HG03457 (cell line): ENCODE measurements at regions not wholly inside any gene's neighbourhood (a gene's known extent, or its start where the extent isn't known, plus 50 kb on each side); places are given as distances from the start of the nearest gene placed in this dataset.
"Not testable (repeated sequence)": the region's sequence is repeated elsewhere in the genome, so short reads cannot be mapped to it uniquely, and the experiment has no call there.

Source experiments
- ATAC-seq: cut with Tn5 transposase; IDR thresholded peaks from one replicate; pipeline ENCODE4 v1.9.1; 2021; ENCODE audit warnings: moderate number of reproducible peaks; ENCODE audit not compliant: unreplicated experiment

DNA sequence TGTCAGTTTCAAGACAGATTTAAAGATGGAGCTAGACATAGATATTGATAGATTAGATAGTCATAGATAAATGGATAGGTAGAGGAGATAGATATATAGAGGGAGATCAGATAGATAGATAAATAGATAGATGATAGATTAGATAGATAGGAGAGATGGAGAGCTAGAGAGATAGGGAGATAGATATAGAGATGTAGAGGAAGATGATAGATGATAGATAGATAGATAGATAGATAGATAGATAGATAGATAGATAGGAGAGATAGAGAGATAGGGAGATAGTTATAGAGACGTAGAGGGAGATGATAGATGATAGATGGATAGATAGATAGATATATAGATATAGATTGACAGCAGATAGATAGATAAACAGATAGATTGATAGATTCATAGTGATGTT is 1038.8 kb upstream of the AUTS2 start:
- no peak for ATAC-seq

DNA sequence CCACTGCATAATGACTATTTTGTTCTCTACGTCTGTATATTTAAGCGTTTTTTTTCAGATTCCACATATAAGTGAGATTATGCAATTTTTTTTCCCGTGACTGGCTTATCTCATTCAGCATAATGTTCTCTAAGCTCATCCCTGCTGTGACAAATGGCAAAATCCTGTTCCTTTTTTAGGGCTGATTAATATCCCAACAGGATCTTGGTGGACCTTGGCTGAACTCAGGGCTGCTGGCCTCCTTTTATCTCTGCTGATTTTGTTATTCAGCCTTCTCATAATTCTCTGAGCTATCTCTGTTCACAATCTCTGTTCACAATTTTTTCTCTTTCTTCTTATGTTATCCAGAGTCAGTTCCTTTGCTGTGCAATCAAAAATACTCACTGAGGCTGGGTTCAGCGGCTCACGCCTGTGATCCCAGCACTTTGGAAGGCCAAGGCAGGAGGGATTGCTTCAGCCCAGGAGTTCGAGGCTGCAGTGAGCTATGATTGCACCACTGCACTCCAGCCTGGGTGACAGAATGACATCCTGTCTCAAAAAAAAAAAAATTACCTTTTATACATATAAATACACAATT is 1035.9 kb upstream of the AUTS2 start:
- no peak for ATAC-seq

DNA sequence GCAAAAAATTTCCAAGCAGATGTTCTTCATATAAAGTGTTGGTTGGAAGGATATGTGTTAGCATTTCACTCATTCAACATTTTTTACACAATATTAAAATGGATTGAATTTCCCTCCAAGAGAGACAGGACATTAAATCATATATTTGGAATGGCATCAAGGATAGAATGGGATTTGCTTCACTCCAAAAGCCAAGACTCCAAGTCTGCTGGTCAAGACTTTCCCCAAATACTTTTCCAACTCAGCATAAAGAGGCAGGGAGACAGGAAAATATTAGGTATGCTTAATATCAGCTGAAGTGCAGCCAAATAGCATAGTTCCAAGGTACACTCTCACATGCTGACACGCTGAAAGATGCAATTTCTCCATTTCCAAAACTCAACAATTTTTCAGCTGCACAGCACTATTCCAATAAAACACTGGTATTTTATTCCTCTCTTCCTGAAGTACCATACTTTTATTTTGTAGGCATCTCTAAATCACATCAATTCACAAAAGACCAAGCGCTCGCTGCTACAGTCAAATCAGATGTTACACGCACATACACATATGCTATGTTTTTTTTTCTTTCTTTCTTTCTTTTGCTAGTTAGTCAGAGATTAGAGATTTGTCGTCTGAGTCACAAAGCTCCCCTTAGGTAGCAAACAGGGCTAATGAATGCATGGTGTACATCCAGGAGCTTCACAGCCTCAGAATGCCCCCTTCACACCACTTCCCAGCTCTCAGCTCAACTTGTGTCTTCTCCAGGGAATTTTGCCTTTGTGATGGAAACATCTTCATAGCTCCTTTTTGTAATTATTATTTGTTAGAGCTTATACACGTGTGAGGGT is 1033.8 kb upstream of the AUTS2 start:
- no peak for ATAC-seq

DNA sequence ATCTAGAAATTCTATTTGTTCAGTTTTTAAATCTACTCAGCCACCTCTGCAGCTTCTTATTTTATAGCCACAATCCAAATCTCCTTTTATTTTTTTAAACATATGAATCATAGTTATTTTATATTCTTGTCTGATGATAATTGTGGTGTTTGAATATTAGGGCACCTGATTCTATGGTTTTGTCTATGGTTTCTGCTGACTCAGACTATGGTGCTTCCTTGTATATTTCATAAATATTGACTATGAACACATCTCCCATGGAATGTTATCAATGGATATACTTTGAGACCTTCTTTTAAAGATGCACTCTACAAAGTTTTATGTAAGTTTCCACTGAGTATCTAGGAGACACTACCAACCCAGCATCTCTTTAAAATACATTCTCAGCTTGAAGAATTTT is 1027.0 kb upstream of the AUTS2 start:
- no peak for ATAC-seq

DNA sequence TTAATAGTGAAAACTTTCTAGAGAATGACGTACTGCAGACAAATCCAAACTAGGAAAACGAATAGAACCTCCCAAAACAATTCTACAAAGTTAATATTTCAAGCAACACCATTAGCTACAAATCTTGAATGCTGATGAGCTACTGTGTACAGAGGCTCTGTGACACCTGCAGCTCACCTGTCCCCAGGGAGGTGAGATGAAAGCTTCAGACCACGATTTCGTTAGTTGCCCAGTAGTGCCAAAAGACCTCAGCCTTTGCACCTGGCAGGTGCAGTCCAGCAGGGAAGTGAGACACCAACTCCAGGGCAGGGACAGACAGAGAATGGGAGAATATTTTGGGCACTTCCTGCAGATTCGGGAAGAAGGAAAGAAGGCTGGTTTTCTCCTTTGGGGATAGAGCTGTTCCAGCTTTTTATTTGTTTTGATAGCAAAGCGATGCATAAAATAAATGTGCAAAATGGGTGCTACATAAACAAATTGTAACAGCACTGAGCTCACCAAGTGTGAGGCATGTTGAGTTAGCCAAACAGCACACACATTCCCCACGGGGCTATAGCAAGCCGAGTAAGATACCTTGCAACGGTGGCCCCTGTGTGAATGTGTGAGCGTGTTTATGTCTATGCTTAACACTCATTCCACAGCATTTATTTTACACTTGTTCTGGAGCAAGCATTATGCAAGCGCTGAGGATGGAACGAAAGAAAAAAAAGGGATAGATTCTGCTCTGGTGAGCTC is 1024.8 kb upstream of the AUTS2 start:
- ATAC-seq: no peak

DNA sequence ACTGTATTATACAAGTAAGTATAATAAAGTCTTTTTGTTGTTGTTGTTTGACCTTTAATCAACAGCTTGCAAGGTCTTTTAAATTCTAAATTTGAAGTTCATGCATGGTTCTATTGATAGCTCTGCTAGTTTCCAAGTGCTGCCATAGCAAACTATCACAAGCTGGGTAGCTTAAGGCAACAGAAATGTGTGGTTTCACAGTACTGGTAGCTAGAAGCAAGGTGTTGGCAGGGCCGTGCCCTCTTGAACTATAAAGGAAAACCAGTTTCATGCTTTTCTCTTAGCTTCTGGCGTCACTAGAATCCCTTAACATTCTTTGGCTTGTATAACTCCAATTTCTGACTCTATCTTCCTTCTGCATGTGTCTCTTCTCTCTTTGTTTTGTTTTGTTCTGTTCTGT is 1021.9 kb upstream of the AUTS2 start:
- ATAC-seq: no peak

DNA sequence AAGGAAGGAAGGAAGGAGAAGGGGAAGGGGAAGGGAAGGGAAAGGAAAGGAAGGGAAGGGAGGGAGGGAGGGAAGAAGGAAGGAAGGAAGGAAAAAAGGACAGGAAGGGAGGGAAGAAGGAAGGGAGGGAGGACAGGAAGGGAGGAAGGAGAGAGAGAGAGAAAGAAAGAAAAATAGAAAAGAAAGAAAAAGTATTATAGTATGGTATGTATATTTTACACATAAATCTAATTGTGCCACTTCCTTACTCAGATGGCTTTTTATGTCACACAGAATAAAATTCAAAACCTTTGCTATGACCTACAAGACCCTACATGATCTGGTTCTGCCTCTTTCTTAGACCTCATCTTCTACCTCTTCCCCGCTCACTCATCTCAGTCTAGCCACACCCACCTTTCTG is 1016.9 kb upstream of the AUTS2 start:
- no peak for ATAC-seq

DNA sequence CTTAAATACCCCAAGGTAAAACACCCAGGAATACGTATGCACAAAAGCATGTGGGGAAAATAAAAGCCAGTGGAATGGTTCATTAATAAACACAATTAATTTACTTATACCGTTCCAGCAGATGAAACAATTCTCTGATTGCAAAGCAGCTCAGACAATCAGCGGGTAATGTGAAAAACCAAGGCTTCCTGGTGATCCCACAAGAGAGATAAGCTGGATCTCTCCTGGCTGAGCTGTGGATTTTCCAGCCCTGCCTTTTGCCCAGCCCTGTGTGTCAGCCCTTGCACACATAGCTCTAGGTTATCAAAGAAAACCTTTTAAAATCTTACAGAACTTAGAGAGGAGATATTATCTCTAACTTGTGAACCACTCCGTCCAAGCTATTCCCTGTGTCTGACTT is 1010.7 kb upstream of the AUTS2 start:
- ATAC-seq: no peak

DNA sequence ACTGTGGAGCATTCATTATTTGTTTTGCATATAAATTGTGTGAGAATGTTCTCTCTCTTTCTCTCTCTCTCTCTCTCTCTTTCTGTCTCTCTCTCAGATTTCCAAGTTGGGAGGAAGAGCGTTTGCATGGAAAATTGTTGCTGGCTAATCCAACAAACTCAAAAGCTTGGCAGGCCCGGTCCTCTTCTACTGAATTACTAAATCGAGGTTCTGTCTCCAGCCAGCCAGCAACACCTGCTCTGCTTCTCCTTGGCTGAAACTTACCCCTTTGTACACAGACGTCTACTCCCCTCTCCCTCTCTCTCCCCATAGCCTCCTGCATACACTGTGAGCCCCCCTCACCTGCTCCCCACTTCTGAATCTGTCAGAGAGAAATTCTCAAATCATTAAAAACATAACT is 996.4 kb upstream of the AUTS2 start:
- no peak for ATAC-seq

DNA sequence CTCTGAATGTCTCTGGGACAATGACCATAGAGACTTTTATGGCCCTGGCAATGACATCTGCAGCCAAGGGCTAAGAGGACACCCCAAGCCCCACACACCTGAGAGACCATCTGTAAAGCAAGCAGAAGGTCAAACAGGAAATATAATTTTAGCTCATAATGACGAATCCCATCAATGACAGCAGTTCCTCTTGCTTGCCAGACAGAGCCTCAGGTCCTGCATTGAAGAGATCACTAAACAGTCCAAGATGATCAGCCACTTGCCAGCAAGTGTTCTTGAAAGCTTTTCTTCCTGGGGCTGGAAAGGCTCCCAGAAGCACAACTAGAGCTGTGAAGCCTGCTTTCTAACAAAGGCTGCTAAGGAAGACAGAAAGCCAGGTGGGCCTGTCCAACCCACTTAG is 993.7 kb upstream of the AUTS2 start:
- no peak for ATAC-seq

DNA sequence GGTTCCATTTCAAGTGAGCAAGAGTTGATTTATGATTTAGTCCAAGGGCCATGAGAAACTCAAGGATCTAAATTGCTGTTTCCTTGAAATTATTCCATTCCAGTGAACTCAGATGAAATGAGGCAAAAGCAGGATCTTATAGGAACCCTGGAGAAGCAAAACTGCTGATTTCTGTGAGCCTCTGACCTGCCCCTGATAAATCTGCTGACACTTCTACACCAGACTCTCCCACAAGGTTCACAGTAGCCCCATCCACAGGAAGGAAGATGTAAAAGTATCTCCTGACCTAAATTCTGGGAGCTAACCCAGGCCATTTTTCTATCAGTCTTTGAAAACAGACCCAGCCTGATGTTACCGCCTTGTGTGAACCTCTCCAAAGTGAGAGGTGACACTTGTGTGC is 987.6 kb upstream of the AUTS2 start:
- no peak for ATAC-seq

DNA sequence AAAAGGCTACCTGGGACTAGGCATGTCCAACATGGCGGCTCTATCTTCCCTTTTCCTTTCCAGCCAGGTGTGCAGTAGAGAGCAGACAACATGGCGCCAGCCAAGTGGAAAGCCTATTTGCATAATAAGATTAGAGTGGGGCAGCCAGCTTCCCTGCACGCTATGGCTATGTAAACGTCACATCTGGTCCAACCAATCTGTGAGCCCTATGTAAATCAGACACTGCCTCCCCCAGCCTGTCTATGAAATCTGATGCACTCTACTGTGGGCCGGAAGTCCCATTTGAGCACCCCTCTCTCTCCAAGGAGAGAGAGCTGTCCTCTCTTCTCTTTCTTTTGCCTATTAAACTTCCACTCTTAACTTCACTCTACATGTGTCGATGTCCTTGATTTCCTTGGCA is 984.9 kb upstream of the AUTS2 start:
- ATAC-seq: no peak

DNA sequence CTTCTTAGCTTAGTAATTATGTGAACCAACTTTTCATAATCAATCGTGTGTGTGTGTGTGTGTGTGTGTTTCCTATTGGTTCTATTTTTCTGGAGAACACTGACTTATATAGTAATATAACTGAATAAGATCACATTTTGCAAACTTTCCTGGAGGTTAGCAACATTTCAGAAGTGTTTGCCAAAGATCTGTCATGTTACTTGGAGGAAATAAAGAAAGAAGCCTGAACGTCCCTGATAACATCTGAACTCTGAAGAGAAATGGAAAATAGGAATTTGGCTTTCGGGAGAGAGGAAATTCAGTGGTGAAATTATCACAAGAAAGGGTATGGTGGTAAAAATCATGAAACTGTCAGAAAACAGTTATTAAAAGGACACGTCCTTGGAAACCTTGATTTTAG is 984.4 kb upstream of the AUTS2 start:
- ATAC-seq: no peak

DNA sequence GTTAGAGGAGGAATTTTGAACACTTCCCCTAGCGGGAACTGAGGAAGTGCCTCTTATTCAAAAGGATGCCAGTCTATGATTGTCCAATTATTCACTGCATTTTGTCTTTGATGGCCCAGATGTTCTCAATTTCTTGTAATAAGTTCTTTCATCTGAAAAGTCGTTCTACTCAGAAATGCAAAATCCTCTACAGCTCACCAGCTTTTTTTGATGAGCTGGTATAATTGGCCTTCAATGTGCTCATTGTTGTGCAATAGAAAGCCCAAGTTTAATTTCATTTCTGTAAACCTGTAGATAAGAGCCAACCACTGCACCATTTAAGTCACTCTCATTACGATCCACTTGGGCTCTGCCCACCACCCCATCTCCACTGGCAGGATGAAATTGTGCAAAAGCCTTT is 978.7 kb upstream of the AUTS2 start:
- ATAC-seq: no peak

DNA sequence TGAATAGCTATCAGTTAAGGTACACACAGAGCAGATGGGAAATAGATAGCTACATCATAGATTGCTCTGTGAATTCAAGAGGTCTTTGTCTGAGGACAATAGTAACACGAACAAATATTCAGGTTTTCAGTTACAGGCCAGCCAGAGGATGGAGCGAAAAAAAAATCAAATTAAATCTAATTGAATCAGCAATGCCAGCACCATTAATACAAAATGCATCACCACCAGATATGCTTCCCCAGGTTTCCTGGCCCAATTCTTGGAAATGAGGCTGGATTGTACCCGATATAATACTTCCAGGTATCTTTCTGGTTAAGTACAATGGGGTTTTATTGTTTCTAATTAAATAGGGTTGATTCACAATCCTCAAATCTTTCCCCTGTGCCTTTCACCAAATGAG is 975.8 kb upstream of the AUTS2 start:
- no peak for ATAC-seq

DNA sequence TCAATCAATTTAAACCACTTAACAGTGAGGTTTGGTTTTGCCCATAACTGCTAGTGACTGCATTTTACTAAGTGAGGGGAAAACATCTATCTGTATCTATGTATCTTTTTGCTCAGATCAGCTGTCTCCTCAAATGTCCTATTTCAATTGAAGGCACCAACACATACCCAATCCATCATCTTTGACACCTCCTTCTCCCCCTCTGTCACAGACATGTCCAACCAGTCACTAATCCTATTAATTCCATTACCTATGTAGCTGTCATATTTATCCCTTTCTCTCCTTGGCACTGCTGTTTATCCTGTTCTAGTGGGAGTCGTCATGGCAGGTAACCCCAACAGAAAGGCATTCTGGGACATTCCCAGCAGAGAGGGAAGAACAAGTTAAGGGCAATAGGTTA is 975.2 kb upstream of the AUTS2 start:
- no peak for ATAC-seq

DNA sequence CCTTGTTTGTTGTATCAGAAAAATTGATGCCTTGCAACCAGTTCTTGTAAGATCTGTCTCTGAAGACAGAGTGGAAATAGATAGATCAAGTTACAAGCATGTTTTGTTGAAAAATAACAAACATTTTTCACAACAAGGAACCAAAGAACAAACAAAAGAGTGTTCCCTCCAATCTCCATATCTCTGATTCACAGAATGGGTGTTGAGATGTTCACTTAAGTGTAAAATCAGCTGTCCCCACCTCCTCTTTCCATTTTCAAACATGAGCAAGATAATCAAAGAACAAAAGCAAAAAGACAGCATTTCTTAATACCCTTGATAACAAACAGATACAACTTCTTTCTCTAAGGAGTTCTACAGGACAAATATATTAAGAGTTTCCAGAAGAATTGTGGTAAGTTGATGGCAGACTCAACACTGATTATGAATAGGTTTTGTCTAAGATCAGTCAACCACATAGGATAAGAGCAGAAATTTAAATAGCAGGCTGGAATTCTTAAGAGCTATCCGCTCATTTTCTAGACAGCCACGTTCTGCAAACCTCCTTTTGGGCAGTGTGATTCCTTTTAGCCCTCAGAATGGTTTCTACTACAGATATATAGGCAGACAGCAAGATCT is 970.9 kb upstream of the AUTS2 start:
- ATAC-seq: no peak

DNA sequence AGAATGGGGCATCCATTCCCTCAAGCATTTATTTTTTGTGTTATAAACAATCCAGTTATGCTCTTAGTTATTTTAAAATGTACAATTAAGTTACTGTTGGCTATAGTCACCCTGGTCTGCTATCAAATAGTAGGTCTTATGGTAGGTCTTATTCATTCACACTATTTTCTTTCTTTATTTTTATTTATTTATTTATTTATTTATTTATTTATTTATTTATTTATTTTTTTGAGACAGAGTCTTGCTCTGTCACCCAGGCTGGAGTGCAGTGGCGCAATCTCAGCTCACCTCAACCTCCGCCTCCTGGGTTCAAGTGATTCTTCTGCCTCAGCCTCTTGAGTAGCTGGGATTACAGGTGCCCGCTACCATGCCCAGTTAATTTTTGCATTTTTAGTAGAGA is 967.4 kb upstream of the AUTS2 start:
- ATAC-seq: not testable (repeated sequence)

DNA sequence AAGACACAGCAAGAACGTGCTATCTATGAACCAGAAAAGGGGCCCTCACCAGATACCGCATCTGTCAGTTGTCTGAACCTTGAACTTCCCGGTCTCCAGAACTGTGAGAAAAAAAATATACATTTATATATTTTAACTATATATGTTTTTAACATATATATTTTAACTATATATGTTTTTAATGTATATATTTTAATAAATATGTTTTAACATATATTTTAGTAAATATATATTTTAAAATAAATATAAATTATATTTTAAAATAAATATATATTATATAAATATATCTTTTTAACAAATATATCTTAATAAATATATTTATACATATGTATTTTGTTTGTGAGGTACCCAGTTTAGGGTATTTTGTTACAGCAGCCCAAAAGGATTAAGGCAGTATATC is 958.2 kb upstream of the AUTS2 start:
- ATAC-seq: no peak

DNA sequence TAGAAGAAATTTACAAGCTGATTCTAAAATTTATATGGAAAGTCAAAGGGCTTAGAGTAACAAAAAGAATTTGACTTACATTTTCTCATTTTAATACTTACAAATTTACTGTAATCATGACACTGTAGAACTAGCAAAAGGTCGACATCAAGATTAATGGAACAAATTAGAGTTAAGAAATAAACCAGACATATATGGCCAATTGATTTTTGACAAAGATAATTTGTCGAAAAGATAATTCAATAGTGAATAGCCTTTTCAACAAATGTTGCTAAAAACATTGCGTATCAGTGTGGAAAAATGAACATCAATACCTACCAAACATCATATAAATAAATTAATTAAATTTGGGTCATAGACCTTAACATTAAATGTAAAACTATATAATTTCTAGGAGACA is 955.5 kb upstream of the AUTS2 start:
- ATAC-seq: no peak

DNA sequence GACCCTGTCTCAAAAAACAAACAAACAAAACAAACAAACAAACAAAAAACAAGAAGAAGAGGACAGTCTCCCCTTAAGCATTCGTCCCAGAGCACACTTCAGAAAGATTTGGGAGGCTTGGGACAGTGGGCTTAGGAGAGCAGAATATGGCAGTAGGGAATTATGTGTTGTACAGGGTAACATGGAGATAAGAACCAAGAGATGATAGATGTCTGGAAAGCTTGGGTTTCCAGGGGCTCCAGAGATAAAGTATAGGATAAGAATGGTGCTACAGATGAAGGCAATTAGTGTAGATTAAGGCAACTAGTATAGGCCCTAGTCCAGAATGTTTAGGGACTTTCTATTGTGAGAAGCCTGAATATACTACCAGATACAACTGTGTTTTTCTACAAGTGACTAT is 934.9 kb upstream of the AUTS2 start:
- ATAC-seq: no peak

DNA sequence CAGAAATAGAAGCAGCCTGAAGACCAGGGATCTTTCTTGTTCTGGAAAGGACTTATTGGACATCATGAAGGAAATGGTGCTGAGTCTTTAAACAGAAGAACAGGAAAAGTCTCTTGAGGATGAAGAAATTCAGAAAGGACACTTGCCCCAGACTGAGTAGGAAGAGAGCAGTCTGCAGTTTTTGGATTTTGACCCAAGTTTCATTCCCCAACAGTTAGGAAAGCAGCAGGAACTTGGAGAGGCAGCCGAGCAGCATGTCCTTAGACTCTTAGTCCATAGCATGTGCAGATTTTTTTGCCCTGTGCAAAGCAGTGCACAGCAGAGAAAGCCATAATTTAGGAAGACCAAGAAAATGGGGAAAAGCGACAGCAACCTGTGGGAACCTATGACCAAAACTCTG is 927.2 kb upstream of the AUTS2 start:
- no peak for ATAC-seq
